ENCODE measurements at regions not wholly inside any gene's neighbourhood (a gene's known extent, or its start where the extent isn't known, plus 50 kb on each side); places are given as distances from the start of the nearest gene placed in this dataset.

DNA sequence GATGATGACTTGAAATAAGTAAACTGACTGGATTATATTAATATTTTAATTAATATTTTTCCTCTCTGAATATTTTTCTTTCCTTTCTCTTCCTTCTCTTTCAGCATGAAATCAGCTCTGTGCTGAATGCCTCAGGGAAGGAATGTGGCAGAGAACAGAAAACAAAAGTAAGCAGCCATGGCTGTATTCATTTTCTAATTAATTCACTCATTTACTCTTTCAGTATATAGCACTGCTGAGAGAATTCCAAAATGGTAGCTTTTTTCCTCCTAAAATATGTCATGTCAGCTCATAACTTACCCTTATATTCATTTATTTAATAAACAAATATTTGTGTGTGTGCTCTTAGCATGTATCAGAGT is 522.5 kb downstream of the PTPRC start:
- TF ChIP-seq REST (IDR thresholded peaks at IDR 0.05; ENCODE audit: low read depth, low read length) (no peak), POLR2AphosphoS5 (IDR thresholded peaks at IDR 0.05; ENCODE audit: low read length) (no peak), ZBTB11 (CRISPR knock-in tag; IDR thresholded peaks at IDR 0.05) (no peak), SP1 (IDR thresholded peaks at IDR 0.05; ENCODE audit: low read depth, low read length) (no peak), EP300 (IDR thresholded peaks at IDR 0.05; ENCODE audit: borderline replicate concordance in 1 of 2, control insufficient read depth in 1 of 2, low read depth in 2 of 2, low read length in 2 of 2) (no peak), KAT2A (conservative IDR thresholded peaks at IDR 0.05; ENCODE audit: control insufficient read depth, low read depth, low read length) (no peak), EZH2 (IDR thresholded peaks at IDR 0.05; ENCODE audit: borderline replicate concordance, control insufficient read depth, low read depth, low read length) (no peak), NR2C1 (IDR thresholded peaks at IDR 0.05) (no peak), MXI1 (IDR thresholded peaks at IDR 0.05; ENCODE audit: low read depth, low read length) (no peak), CBX3 (IDR thresholded peaks at IDR 0.05; ENCODE audit: borderline replicate concordance, low read depth) (no peak), BACH1 (IDR thresholded peaks at IDR 0.05; ENCODE audit: borderline replicate concordance) (no peak), CEBPB (IDR thresholded peaks at IDR 0.05; ENCODE audit: borderline replicate concordance in 1 of 2, low read depth in 2 of 2, low read length in 2 of 2) (no peak)
- TF ChIP-seq, protein P1, sequence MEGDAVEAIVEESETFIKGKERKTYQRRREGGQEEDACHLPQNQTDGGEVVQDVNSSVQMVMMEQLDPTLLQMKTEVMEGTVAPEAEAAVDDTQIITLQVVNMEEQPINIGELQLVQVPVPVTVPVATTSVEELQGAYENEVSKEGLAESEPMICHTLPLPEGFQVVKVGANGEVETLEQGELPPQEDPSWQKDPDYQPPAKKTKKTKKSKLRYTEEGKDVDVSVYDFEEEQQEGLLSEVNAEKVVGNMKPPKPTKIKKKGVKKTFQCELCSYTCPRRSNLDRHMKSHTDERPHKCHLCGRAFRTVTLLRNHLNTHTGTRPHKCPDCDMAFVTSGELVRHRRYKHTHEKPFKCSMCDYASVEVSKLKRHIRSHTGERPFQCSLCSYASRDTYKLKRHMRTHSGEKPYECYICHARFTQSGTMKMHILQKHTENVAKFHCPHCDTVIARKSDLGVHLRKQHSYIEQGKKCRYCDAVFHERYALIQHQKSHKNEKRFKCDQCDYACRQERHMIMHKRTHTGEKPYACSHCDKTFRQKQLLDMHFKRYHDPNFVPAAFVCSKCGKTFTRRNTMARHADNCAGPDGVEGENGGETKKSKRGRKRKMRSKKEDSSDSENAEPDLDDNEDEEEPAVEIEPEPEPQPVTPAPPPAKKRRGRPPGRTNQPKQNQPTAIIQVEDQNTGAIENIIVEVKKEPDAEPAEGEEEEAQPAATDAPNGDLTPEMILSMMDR (IDR thresholded peaks at IDR 0.05 in 2 of 3, conservative IDR thresholded peaks at IDR 0.05 in 1 of 3; ENCODE audit: control insufficient read depth in 2 of 3, extremely low read depth in 1 of 3, insufficient read depth in 1 of 3, low read depth in 3 of 3, low read length in 3 of 3): no peak
